ENCODE measurements at regions not wholly inside any gene's neighbourhood (a gene's known extent, or its start where the extent isn't known, plus 50 kb on each side); places are given as distances from the start of the nearest gene placed in this dataset.
"Not testable (repeated sequence)": the region's sequence is repeated elsewhere in the genome, so short reads cannot be mapped to it uniquely, and the experiment has no call there.

- DNase-seq (ENCODE audit: low spot score) = no peak
Measured at GRCh38 chr5:107072440-107072839, 598.3 kb downstream of the EFNA5 start.

- DNase-seq (ENCODE audit: low spot score) = no peak
Measured at GRCh38 chr5:107068782-107069181, 602.0 kb downstream of the EFNA5 start.

GRCh38 chr5:107067395-107067794 lies 603.3 kb downstream of the EFNA5 start:
- no peak for DNase-seq (ENCODE audit: low spot score)

- DNase-seq (ENCODE audit: low spot score) = no peak
Measured at GRCh38 chr5:107063511-107063910, 607.2 kb downstream of the EFNA5 start.

- DNase-seq (ENCODE audit: low spot score) = no peak
Measured at GRCh38 chr5:107058803-107059202, 611.9 kb downstream of the EFNA5 start.

- no peak for DNase-seq (ENCODE audit: low spot score)
Measured at GRCh38 chr5:107058235-107058634, 612.5 kb downstream of the EFNA5 start.

- no peak for DNase-seq (ENCODE audit: low spot score)
Measured at GRCh38 chr5:107056278-107056677, 614.5 kb downstream of the EFNA5 start.

- DNase-seq (ENCODE audit: low spot score) = no peak
Measured at GRCh38 chr5:107047048-107047447, 623.7 kb downstream of the EFNA5 start.

GRCh38 chr5:107043665-107044064 lies 627.1 kb downstream of the EFNA5 start:
- no peak for DNase-seq (ENCODE audit: low spot score)

GRCh38 chr5:107040907-107041306 lies 629.8 kb downstream of the EFNA5 start:
- no peak for DNase-seq (ENCODE audit: low spot score)

- DNase-seq (ENCODE audit: low spot score) = no peak
Measured at GRCh38 chr5:107032629-107033028, 638.1 kb downstream of the EFNA5 start.

- no peak for DNase-seq (ENCODE audit: low spot score)
Measured at GRCh38 chr5:107028938-107029337, 641.8 kb downstream of the EFNA5 start.

- DNase-seq (ENCODE audit: low spot score) = peak; percentile 23
Measured at GRCh38 chr5:107025712-107026497, 644.8 kb downstream of the EFNA5 start.

GRCh38 chr5:107023732-107024131 lies 647.0 kb downstream of the EFNA5 start:
- no peak for DNase-seq (ENCODE audit: low spot score)

GRCh38 chr5:107021575-107021974 lies 649.2 kb downstream of the EFNA5 start:
- DNase-seq (ENCODE audit: low spot score) = no peak

- no peak for DNase-seq (ENCODE audit: low spot score)
Measured at GRCh38 chr5:107020626-107021025, 650.1 kb downstream of the EFNA5 start.

- no peak for DNase-seq (ENCODE audit: low spot score)
Measured at GRCh38 chr5:107017616-107018015, 653.1 kb downstream of the EFNA5 start.

- DNase-seq (ENCODE audit: low spot score) = no peak
Measured at GRCh38 chr5:107012371-107012770, 658.4 kb downstream of the EFNA5 start.

GRCh38 chr5:107011605-107012004 lies 659.1 kb downstream of the EFNA5 start:
- DNase-seq (ENCODE audit: low spot score) = no peak

GRCh38 chr5:107010060-107010459 lies 660.7 kb downstream of the EFNA5 start:
- DNase-seq (ENCODE audit: low spot score) = no peak

- DNase-seq (ENCODE audit: low spot score) = no peak
Measured at GRCh38 chr5:107005653-107006052, 665.1 kb downstream of the EFNA5 start.

GRCh38 chr5:107005161-107005560 lies 665.6 kb downstream of the EFNA5 start:
- no peak for DNase-seq (ENCODE audit: low spot score)

- DNase-seq (ENCODE audit: low spot score) = no peak
Measured at GRCh38 chr5:107002115-107002514, 668.6 kb downstream of the EFNA5 start.

- not testable (repeated sequence) for DNase-seq (ENCODE audit: low spot score)
Measured at GRCh38 chr5:106999506-106999905, 671.2 kb downstream of the EFNA5 start.
